22Rv1 (cell line): ENCODE measurements at regions not wholly inside any gene's neighbourhood (a gene's known extent, or its start where the extent isn't known, plus 50 kb on each side); places are given as distances from the start of the nearest gene placed in this dataset.

Experiments
- CTCF ChIP-seq: fragments of 450-650 bp; IDR thresholded peaks from 2 replicates; pipeline ENCODE4 v1.5.1; 2017; ENCODE audit warnings: mild to moderate bottlenecking
- ZFX ChIP-seq: fragments of 450-650 bp; IDR thresholded peaks from 2 replicates; pipeline ENCODE4 v1.6.1; 2017; ENCODE audit warnings: antibody characterized with exemption, borderline replicate concordance

GRCh38 chr2:228378233-228378632 is 196.7 kb upstream of the SPHKAP start:
- TF ChIP-seq CTCF (no peak), ZFX (no peak)
